ENCODE measurements at regions not wholly inside any gene's neighbourhood (a gene's known extent, or its start where the extent isn't known, plus 50 kb on each side); places are given as distances from the start of the nearest gene placed in this dataset.

GRCh38 chr6:165751486-165751885 is 88.4 kb upstream of the PDE10A start:
- ATAC-seq (ENCODE audit: low read depth) = no peak
- no peaks in the 10 kb centered on the region for H3K36me3 ChIP-seq (ENCODE audit: control insufficient read depth, insufficient read depth, low read length)

More at GRCh38 chr6:165751486-165751885, 88.4 kb upstream of the PDE10A start:
- intact Hi-C loops (cut with micrococcal nuclease) = no loop called here
- DNase-seq = no peak
- Histone ChIP-seq H4K5ac (ENCODE audit: low read depth, low read length) (no peak overlapping the region), H3K27me3 (ENCODE audit: control insufficient read depth, insufficient read depth, low read length) (peaks cover 3% of the 10 kb centered on the region), H3K27ac (ENCODE audit: insufficient read depth, low read length) (no peak overlapping the region), H2AK5ac (ENCODE audit: low read depth, low read length) (no peak overlapping the region), H4K91ac (ENCODE audit: insufficient read depth, low read depth, low read length) (no peak overlapping the region), H3K14ac (replicated peaks; ENCODE audit: low read depth, low read length) (no peak overlapping the region), H3K56ac (ENCODE audit: extremely low read depth, insufficient read depth, low read length) (no peak overlapping the region), H3K18ac (ENCODE audit: low read depth, low read length) (no peak overlapping the region), H3K9me3 (ENCODE audit: control insufficient read depth, insufficient read depth, low read length) (no peaks in the 10 kb centered on the region), H3K9ac (ENCODE audit: low read depth, low read length) (no peak overlapping the region), H3K79me1 (ENCODE audit: low read depth in 1 of 2, low read length in 2 of 2) (no peaks in the 10 kb centered on the region), H3K4ac (ENCODE audit: low read depth, low read length) (no peak overlapping the region), H4K8ac (ENCODE audit: low read depth in 2 of 2, low read length in 2 of 2) (no peak overlapping the region), H2BK20ac (ENCODE audit: low read depth, low read length) (no peak overlapping the region), H3K4me2 (ENCODE audit: low read depth, low read length) (no peak overlapping the region), H2AK9ac (replicated peaks; ENCODE audit: low read depth, low read length, poor library complexity) (no peak overlapping the region), H2AFZ (replicated peaks; ENCODE audit: low read length, poor library complexity) (no peak overlapping the region), H3K4me3 (ENCODE audit: insufficient read depth, low read depth, low read length) (no peak overlapping the region), H4K20me1 (ENCODE audit: insufficient read depth, low read length) (no peaks in the 10 kb centered on the region), H2BK5ac (ENCODE audit: low read depth, low read length, poor library complexity, severe bottlenecking) (no peak overlapping the region), H3K9me1 (ENCODE audit: insufficient read depth, low read length) (no peaks in the 10 kb centered on the region), H2BK120ac (ENCODE audit: low read depth, low read length) (no peak overlapping the region), H3K23ac (ENCODE audit: low read depth, low read length) (no peak overlapping the region), H3K4me1 (ENCODE audit: control insufficient read depth, insufficient read depth, low read length) (peaks cover 4% of the 10 kb centered on the region; the same call in 1 of the 2 replicates), H2BK15ac (ENCODE audit: low read depth, low read length) (no peak overlapping the region)
- dilution Hi-C loops (cut with HindIII; ENCODE audit: low sequenced_read_pairs, unreplicated experiment) = no loop called here
- POLR2A ChIA-PET (ENCODE audit: unreplicated experiment) = no interaction called here
- in situ Hi-C loops (cut with MboI; ENCODE audit: low sequenced_read_pairs) = no loop called here
- WGBS, 2 experiments (ENCODE audit: extremely low coverage in 2 of 2, insufficient read length in 1 of 2) = 76% methylated on average over 2 of the region's 7 CpGs; no CpG with 5 or more reads in 1 of the 2 experiments
- CTCF ChIA-PET = no interaction called here
- no TSS peak for BruUV-seq (replicated peaks)
- TF ChIP-seq FOS (IDR thresholded peaks at IDR 0.05; ENCODE audit: low read depth, low read length) (no peak), RAD21 (IDR thresholded peaks at IDR 0.05; ENCODE audit: low read length) (no peak), SMC3 (IDR thresholded peaks at IDR 0.05; ENCODE audit: low read depth, low read length) (no peak), NFE2L2 (IDR thresholded peaks at IDR 0.05; ENCODE audit: low read depth, low read length) (no peak), RCOR1 (IDR thresholded peaks at IDR 0.05; ENCODE audit: insufficient replicate concordance, low read length) (no peak), MXI1 (IDR thresholded peaks at IDR 0.05; ENCODE audit: borderline replicate concordance, low read depth, low read length) (no peak), USF2 (IDR thresholded peaks at IDR 0.05; ENCODE audit: low read depth, low read length) (no peak), CTCF (conservative IDR thresholded peaks at IDR 0.05; ENCODE audit: low read depth, low read length) (no peak), RFX5 (IDR thresholded peaks at IDR 0.05; ENCODE audit: low read depth, low read length) (no peak), MAZ (IDR thresholded peaks at IDR 0.05; ENCODE audit: borderline replicate concordance, low read depth, low read length) (no peak)
